Karpas-422 (cell line): ENCODE measurements at regions not wholly inside any gene's neighbourhood (a gene's known extent, or its start where the extent isn't known, plus 50 kb on each side); places are given as distances from the start of the nearest gene placed in this dataset.
"Not testable (repeated sequence)": the region's sequence is repeated elsewhere in the genome, so short reads cannot be mapped to it uniquely, and the experiment has no call there.

ENCODE experiments used
- DNase-seq: peaks from one replicate; pipeline ENCODE4 v3.0.0-alpha.2; 2015
- H2AFZ ChIP-seq: fragments of 200-600 bp; sonication (generic); 2 replicates; pipeline ENCODE4 v1.6.1; 2014; ENCODE audit warnings: antibody characterized with exemption, low read length, mixed read lengths
- H3K27ac ChIP-seq: fragments of 200-600 bp; sonication (generic); 2 replicates; pipeline ENCODE4 v1.5.1; 2014; ENCODE audit warnings: mild to moderate bottlenecking, low read length, moderate library complexity
- H3K27me3 ChIP-seq: fragments of 200-600 bp; sonication (generic); 2 replicates; pipeline ENCODE4 v1.6.1; 2014; ENCODE audit warnings: low read length, mixed read lengths
- H3K36me3 ChIP-seq: fragments of 200-600 bp; sonication (generic); 2 replicates; pipeline ENCODE4 v1.6.1; 2014; ENCODE audit warnings: low read length, mixed read lengths; ENCODE audit not compliant: insufficient read depth
- H3K4me1 ChIP-seq: fragments of 200-600 bp; sonication (generic); 2 replicates; pipeline ENCODE4 v1.6.1; 2014; ENCODE audit warnings: mild to moderate bottlenecking, low read length, mixed read lengths
- H3K4me2 ChIP-seq: fragments of 200-600 bp; sonication (generic); 2 replicates; pipeline ENCODE4 v1.6.1; 2014; ENCODE audit warnings: low read length, low read depth, mild to moderate bottlenecking; ENCODE audit not compliant: poor library complexity, severe bottlenecking
- H3K4me3 ChIP-seq: fragments of 200-600 bp; sonication (generic); 2 replicates; pipeline ENCODE4 v1.5.1; 2014; ENCODE audit warnings: mild to moderate bottlenecking, antibody characterized with exemption, low read length, mixed read lengths
- H3K79me2 ChIP-seq: fragments of 200-600 bp; sonication (generic); 2 replicates; pipeline ENCODE4 v1.6.1; 2014; ENCODE audit warnings: mild to moderate bottlenecking, low read length, mixed read lengths
- H3K9ac ChIP-seq: fragments of 200-600 bp; sonication (generic); 2 replicates; pipeline ENCODE4 v1.6.0; 2014; ENCODE audit warnings: low read length
- H3K9me2 ChIP-seq: fragments of 200-600 bp; sonication (generic), shearing (Covaris generic); replicated peaks from 2 replicates; pipeline ENCODE4 v1.6.0; 2014; ENCODE audit warnings: mild to moderate bottlenecking, low read length, moderate library complexity; ENCODE audit not compliant: insufficient read depth
- H3K9me3 ChIP-seq: fragments of 300-700, 200-600 bp; sonication (generic); 2 replicates; pipeline ENCODE4 v1.6.1; 2014; ENCODE audit warnings: low read length, mixed read lengths
- H4K20me1 ChIP-seq: fragments of 200-600 bp; sonication (generic); 2 replicates; pipeline ENCODE4 v1.6.1; 2014; ENCODE audit warnings: mild to moderate bottlenecking, antibody characterized with exemption, low read length, low read depth; ENCODE audit not compliant: insufficient read depth

DNA sequence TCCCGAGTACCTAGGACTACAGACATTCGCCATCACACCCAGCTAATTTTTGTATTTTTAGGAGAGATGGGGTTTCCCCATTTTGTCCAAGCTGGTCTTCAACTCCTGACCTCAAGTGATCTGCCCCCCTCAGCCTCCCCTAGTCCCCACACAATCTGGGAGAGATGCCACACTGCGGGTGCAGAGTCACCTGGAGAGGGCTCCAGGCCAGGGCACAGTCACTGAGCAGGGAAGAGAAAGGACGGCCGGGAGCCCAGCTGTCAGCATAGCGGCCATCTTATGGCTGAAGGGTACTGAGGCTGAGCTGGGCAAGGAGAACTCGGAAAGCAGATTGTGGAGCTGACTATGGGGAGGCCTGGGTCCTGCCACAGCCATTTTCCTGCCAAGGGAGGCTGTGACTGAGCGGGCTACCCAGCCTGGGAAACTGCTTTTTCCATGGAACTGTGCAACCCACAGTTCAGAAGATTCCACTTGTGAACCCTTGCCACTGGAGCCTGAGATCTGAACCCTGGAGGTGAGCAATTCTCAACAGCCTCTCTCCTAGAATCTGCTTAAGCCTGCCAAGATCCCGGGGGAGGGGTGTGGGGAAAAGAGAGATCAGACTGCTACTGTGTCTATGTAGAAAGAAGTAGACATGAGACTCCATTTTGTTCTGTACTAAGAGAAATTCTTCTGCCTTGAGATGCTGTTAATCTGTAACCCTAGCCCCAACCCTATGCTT is 109.2 kb downstream of the ZNF486 start:
- Histone ChIP-seq H3K36me3 (no peaks in the 10 kb centered on the region), H3K79me2 (no peaks in the 10 kb centered on the region), H3K4me1 (peaks cover 34% of the 10 kb centered on the region), H3K9me3 (no peaks in the 10 kb centered on the region), H4K20me1 (no peaks in the 10 kb centered on the region), H3K4me2 (no peak overlapping the region), H3K4me3 (no peak overlapping the region), H3K9me2 (no peaks in the 10 kb centered on the region), H3K9ac (no peak overlapping the region), H2AFZ (peak overlapping the region; percentile 75), H3K27ac (no peak overlapping the region), H3K27me3 (no peaks in the 10 kb centered on the region)
- DNase-seq = peak; percentile 19

DNA sequence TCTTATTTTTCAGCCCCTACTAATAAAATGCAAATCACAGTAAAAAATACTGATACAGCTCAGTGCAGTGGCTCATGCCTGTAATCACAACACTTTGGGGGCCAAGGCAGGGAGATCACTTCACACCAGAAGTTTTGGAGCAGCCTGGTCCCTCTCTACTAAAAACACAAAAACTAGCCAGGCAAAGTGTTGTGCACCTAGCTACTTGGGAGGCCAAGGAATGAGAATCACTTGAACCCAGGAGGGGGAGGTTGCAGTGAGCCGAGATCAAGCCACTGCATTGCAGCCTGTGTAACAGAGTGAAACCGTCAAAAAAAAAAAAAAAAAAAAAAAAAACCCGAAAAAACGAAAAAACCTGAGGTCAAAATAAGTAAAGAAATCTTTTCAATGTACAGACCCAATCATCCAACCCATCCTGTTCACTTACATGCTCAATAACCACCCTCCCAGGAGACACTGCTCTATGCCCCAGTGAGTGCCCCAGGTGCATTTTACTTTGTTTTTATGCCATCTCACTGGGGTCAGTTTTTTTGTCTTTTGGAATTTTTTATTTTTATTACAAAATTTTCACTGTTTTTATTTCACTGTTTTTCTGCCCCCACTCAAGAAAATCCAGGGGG is 107.0 kb downstream of the ZNF486 start:
- no peaks in the 10 kb centered on the region for H3K9me2 ChIP-seq
- H2AFZ ChIP-seq = no peak overlapping the region
- H4K20me1 ChIP-seq = no peaks in the 10 kb centered on the region
- no peaks in the 10 kb centered on the region for H3K9me3 ChIP-seq
- DNase-seq = peak; percentile 53
- H3K27me3 ChIP-seq = no peaks in the 10 kb centered on the region
- H3K27ac ChIP-seq = peak overlapping the region; percentile 45; the same call in 1 of the 2 replicates
- H3K36me3 ChIP-seq = no peaks in the 10 kb centered on the region
- H3K4me3 ChIP-seq = no peak overlapping the region
- H3K4me2 ChIP-seq = peak overlapping the region; percentile 42
- no peak overlapping the region for H3K9ac ChIP-seq
- H3K4me1 ChIP-seq = peaks cover 52% of the 10 kb centered on the region
- no peaks in the 10 kb centered on the region for H3K79me2 ChIP-seq

DNA sequence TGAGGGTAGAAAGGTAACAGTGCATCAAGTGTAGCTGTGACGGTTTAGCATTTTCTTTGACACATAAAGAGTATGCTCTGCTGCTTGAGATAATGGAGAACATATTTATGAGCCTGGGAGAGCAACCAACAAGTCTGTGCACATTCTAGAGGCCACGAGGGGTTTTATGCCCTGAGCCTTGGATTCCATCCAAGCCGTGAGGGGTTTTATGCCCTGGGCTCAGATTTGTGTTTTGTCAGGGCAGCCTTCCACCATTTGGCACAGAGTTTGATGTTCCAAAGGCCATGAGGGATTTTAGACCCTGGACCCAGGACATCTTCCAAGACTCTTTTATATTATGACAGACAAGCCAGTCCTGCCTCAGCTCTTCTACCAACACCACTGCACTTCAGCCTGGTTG is 106.4 kb downstream of the ZNF486 start:
- Histone ChIP-seq H3K27me3 (no peaks in the 10 kb centered on the region), H3K4me1 (peaks cover 52% of the 10 kb centered on the region), H3K4me3 (no peak overlapping the region), H3K36me3 (no peaks in the 10 kb centered on the region), H3K27ac (peak overlapping the region; percentile 45; the same call in 1 of the 2 replicates), H3K79me2 (no peaks in the 10 kb centered on the region), H2AFZ (peak overlapping the region; percentile 24), H3K9ac (no peak overlapping the region), H3K9me3 (no peaks in the 10 kb centered on the region), H3K9me2 (no peaks in the 10 kb centered on the region), H3K4me2 (peak overlapping the region; percentile 42), H4K20me1 (no peaks in the 10 kb centered on the region)
- DNase-seq = peak; percentile 34

DNA sequence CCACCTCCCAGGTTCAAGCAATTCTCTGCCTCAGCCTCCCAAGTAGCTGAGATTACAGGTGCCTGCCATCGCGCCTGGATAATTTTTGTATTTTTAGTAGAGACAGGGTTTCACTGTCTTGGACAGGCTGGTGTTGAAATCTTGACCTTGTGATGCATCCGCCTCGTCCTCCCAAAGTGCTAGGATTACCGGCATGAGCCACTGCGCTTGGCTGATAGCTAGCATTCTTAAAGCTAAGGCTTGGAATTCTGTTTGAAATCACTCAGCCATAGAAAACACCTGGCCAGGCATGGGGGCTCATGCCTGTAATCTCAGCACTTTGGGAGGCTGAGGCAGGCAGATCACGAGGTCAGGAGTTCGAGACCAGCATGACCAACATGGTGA is 105.6 kb downstream of the ZNF486 start:
- H3K4me1 ChIP-seq = peaks cover 52% of the 10 kb centered on the region
- not testable (repeated sequence) for H3K79me2 ChIP-seq

DNA sequence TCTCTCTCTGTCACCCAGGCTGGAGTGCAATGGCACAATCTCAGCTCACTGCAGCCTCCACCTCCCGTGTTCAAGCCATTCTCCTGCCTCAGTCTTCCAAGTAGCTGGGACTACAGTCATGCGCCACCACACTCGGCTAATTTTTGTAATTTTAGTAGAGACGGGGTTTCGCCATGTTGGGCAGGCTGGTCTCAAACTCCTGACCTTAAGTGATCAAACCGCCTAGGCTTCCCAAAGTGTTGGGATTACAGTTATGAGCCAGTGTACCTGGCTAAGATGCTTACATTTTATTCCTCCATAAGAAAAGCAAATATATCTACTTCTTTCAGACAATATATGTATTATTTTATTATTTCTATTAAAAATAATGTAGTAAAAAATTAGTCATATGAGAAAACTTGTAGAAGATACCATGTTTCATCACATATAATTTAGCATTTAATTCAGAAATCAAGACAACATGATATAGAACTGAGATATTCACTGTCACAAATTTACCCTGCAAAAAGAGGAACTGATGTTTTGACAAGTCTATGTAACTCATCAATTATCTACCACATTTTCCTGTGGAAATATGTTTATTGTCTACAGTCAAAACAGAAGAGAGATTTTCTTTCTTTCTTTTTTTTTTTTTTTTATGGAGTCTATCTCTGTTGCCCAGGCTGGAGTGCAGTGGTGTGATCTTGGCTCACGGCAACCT is 105.1 kb downstream of the ZNF486 start:
- not testable (repeated sequence) for H3K9me3 ChIP-seq, H4K20me1 ChIP-seq, H3K27me3 ChIP-seq, H3K36me3 ChIP-seq, H3K79me2 ChIP-seq, H3K9me2 ChIP-seq
- H3K4me3 ChIP-seq = peak overlapping the region; percentile 63
- H3K27ac ChIP-seq = peak overlapping the region; percentile 68
- H2AFZ ChIP-seq = peak overlapping the region; percentile 86
- H3K4me1 ChIP-seq = peaks cover 52% of the 10 kb centered on the region
- DNase-seq = peak; percentile 40
- peak overlapping the region; percentile 73 for H3K4me2 ChIP-seq
- H3K9ac ChIP-seq = peak overlapping the region; percentile 51

More for the DNA sequence above, 105.6 kb downstream of the ZNF486 start:
- H3K4me3 ChIP-seq, H4K20me1 ChIP-seq, H3K4me2 ChIP-seq, H3K9me2 ChIP-seq, H3K36me3 ChIP-seq, DNase-seq, H3K9me3 ChIP-seq, H3K9ac ChIP-seq, H3K27me3 ChIP-seq, H3K27ac ChIP-seq, H2AFZ ChIP-seq: not testable (repeated sequence)

DNA sequence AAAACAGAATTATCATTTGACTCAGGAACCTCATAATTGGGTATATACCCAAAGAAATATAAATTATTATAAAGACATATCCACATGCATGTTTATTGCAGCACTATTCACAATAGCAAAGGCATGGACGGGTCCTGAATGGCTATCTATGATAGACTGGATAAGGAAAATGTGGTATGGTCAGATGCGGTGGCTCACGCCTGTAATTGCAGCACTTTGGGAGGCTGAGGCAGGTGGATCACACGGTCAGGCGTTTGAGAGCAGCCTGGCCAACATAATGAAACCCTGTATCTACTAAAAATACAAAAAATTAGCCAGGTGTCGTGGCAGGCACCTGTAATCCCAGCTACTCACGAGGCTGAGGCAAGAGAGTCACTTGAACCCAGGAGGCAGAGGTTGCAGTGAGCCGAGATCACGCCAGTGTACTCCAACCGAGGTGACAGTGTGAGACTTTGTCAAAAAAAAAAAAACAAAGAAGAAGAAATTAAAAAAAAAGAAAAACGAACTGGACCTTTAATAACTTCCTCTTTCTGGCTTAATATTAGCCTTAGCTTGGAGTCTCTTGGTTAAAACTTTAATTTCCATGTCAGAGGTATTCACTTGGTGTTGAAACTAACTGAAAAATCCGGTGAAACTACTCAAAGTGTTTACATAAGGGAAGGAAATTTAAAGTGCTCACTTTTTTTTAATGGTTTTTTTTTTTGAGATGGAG is 104.4 kb downstream of the ZNF486 start:
- H3K4me3 ChIP-seq = peak overlapping the region; percentile 63
- no peaks in the 10 kb centered on the region for H3K9me2 ChIP-seq
- peak overlapping the region; percentile 86 for H2AFZ ChIP-seq
- no peaks in the 10 kb centered on the region for H3K9me3 ChIP-seq
- H3K4me1 ChIP-seq = peaks cover 52% of the 10 kb centered on the region
- no peaks in the 10 kb centered on the region for H3K79me2 ChIP-seq
- no peaks in the 10 kb centered on the region for H3K27me3 ChIP-seq
- peak overlapping the region; percentile 68 for H3K27ac ChIP-seq
- H3K36me3 ChIP-seq = no peaks in the 10 kb centered on the region
- peak; percentile 49 for DNase-seq
- no peaks in the 10 kb centered on the region for H4K20me1 ChIP-seq
- H3K4me2 ChIP-seq = peak overlapping the region; percentile 73
- peak overlapping the region; percentile 51 for H3K9ac ChIP-seq

DNA sequence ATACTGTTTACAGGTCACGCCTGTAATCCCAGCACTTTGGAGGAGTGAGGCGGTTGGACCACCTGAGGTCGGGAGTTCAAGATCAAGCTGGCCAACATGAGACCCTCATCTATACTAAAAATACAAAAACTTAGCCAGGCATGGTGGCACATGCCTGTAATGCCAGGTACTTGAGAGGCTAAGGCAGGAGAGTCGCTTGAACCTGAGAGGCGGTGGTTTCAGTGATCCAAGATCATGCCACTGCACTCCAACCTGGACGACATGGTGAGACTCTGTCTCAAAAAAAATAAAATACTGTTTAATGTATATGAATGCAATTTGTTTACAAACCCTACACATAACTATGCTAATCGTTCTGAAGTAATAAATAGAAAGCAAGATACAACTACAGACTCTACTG is 102.4 kb downstream of the ZNF486 start:
- H2AFZ ChIP-seq = no peak overlapping the region
- no peak overlapping the region for H3K9ac ChIP-seq
- H3K9me3 ChIP-seq = no peaks in the 10 kb centered on the region
- DNase-seq = no peak
- H3K4me3 ChIP-seq = no peak overlapping the region
- no peak overlapping the region for H3K4me2 ChIP-seq
- no peaks in the 10 kb centered on the region for H3K36me3 ChIP-seq
- no peaks in the 10 kb centered on the region for H3K79me2 ChIP-seq
- no peaks in the 10 kb centered on the region for H4K20me1 ChIP-seq
- no peaks in the 10 kb centered on the region for H3K27me3 ChIP-seq
- no peak overlapping the region for H3K27ac ChIP-seq
- peaks cover 50% of the 10 kb centered on the region for H3K4me1 ChIP-seq
- H3K9me2 ChIP-seq = no peaks in the 10 kb centered on the region

DNA sequence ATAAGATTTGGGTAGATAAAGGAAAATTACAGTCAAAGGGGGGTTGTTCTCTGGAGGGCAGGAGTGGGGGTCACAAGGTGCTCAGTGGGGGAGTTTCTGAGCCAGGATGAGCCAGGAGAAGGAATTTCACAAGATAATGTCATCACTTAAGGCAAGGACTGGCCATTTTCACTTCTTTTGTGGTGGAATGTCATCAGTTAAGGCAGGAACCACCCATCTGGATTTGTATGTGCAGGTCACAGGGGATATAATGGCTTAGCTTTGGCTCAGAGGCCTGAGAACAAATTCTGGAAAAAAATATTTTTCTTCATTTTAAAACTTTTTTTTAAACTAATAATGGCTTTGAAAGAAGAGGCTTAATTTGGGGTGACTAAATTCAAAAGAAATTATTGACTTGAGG is 94.5 kb downstream of the ZNF486 start:
- not testable (repeated sequence) for H3K36me3 ChIP-seq, DNase-seq, H3K79me2 ChIP-seq, H4K20me1 ChIP-seq, H3K27me3 ChIP-seq, H3K9ac ChIP-seq, H3K4me1 ChIP-seq, H3K4me3 ChIP-seq, H3K9me3 ChIP-seq, H3K27ac ChIP-seq, H3K9me2 ChIP-seq, H2AFZ ChIP-seq, H3K4me2 ChIP-seq
